MM.1S (cell line): ENCODE measurements at regions not wholly inside any gene's neighbourhood (a gene's known extent, or its start where the extent isn't known, plus 50 kb on each side); places are given as distances from the start of the nearest gene placed in this dataset.

ENCODE experiments used
- CTCF ChIP-seq: fragments of 300-600 bp; sonication (generic); IDR thresholded peaks from 2 replicates; pipeline ENCODE4 v1.5.1; 2016; ENCODE audit warnings: antibody characterized with exemption, low read length, mixed read lengths
- EZH2 ChIP-seq: fragments of 300-600 bp; sonication (generic); optimal IDR thresholded peaks from 2 replicates; pipeline ENCODE3; 2017; ENCODE audit warnings: low read depth, mild to moderate bottlenecking, antibody characterized with exemption, low read length, mixed read lengths
- EZH2phosphoT487 ChIP-seq: fragments of 300-600 bp; sonication (generic); IDR thresholded peaks from 2 replicates; pipeline ENCODE4 v1.6.1; 2018; ENCODE audit warnings: antibody characterized with exemption, low read length

DNA sequence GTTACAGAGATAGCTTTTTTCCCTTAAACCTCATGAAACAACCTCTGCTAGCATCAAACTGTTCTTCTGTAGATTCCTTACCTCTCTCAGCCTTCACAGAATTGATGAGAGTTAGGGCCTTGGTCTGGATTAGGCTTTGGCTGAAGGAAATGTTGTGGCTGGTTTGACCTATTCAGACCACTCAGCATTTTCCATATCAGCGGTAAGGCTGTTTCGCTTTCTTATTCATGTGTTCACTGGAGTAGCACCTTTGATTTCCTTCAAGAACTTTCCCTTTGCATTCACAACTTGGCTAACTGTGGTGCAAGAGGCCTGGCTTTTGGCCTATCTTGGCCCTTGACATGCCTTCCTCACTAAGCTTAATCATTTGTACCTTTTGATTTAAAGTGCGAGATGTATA lies 50.7 kb upstream of the NRXN3 start:
- TF ChIP-seq CTCF (no peak), EZH2 (no peak), EZH2phosphoT487 (no peak)
